Activated CD8-positive, alpha-beta T cell treated with anti-CD3 and anti-CD28 coated beads for 36 hours (primary cell): ENCODE measurements at regions not wholly inside any gene's neighbourhood (a gene's known extent, or its start where the extent isn't known, plus 50 kb on each side); places are given as distances from the start of the nearest gene placed in this dataset.

Experiments used
- ATAC-seq: fragments of 200-7000 bp; cut with Tn5 transposase; one replicate; pipeline ENCODE4 v1.10.0; 2021; ENCODE audit warnings: mild to moderate bottlenecking, moderate library complexity
- CTCF ChIA-PET: fragments of 350-600 bp; sonication (Branson Sonifier 250); formaldehyde crosslinking; loops from one replicate; lab custom pipeline; 2021; ENCODE audit warnings: antibody characterized with exemption; lab: Charles Lee
- POLR2A ChIA-PET: fragments of 350-600 bp; sonication (Branson Sonifier 250); formaldehyde crosslinking; loops from one replicate; lab custom pipeline; 2021; ENCODE audit warnings: antibody characterized with exemption; lab: Charles Lee
- DNase-seq: peaks from one replicate; pipeline ENCODE4 v3.0.0-alpha.2; 2020
- H3K27ac Mint-ChIP-seq: one replicate; pipeline ENCODE4 v1.8.0; 2021; ENCODE audit warnings: mild to moderate bottlenecking, mixed read lengths
- H3K27me3 Mint-ChIP-seq: one replicate; pipeline ENCODE4 v1.8.0; 2021; ENCODE audit warnings: mixed read lengths
- H3K36me3 Mint-ChIP-seq: one replicate; pipeline ENCODE4 v1.8.0; 2021; ENCODE audit warnings: low read depth, mixed read lengths
- H3K4me1 Mint-ChIP-seq: one replicate; pipeline ENCODE4 v1.8.0; 2021; ENCODE audit warnings: low read depth, mixed read lengths
- H3K4me3 Mint-ChIP-seq: one replicate; pipeline ENCODE4 v1.8.0; 2021; ENCODE audit warnings: mild to moderate bottlenecking, moderate library complexity, mixed read lengths
- H3K9me3 Mint-ChIP-seq: one replicate; pipeline ENCODE4 v1.8.0; 2021; ENCODE audit warnings: mixed read lengths
- CTCF ChIP-seq: fragments of 200-600 bp; IDR thresholded peaks from one replicate; pipeline ENCODE4 v1.8.0; 2022; ENCODE audit warnings: antibody characterized with exemption, mild to moderate bottlenecking
- intact Hi-C: fragments of 100-400 bp; cut with micrococcal nuclease; formaldehyde crosslinking; loops from one replicate; pipeline ENCODE4 v1.10.0; 2022

GRCh38 chr4:179544496-179544895 is 2102.3 kb upstream of the AGA start:
- ChIA-PET POLR2A (no interaction called here), CTCF (no interaction called here)
- no peak overlapping the region for H3K4me3 Mint-ChIP-seq
- H3K9me3 Mint-ChIP-seq: peaks cover 16% of the 10 kb centered on the region
- no peaks in the 10 kb centered on the region for H3K36me3 Mint-ChIP-seq
- H3K4me1 Mint-ChIP-seq: no peaks in the 10 kb centered on the region
- no peak overlapping the region for H3K27ac Mint-ChIP-seq
- no peak for TF ChIP-seq CTCF
- no peak for DNase-seq
- intact Hi-C loops: no loop called here
- ATAC-seq: no peak
- H3K27me3 Mint-ChIP-seq: no peaks in the 10 kb centered on the region

GRCh38 chr4:179552131-179552530 is 2109.9 kb upstream of the AGA start:
- TF ChIP-seq CTCF: no peak
- ChIA-PET POLR2A (no interaction called here), CTCF (no interaction called here)
- no peaks in the 10 kb centered on the region for H3K27me3 Mint-ChIP-seq
- H3K36me3 Mint-ChIP-seq: no peaks in the 10 kb centered on the region
- intact Hi-C loops: no loop called here
- ATAC-seq (no peak), DNase-seq (no peak)
- H3K4me3 Mint-ChIP-seq: no peak overlapping the region
- no peak overlapping the region for H3K27ac Mint-ChIP-seq
- no peaks in the 10 kb centered on the region for H3K4me1 Mint-ChIP-seq
- H3K9me3 Mint-ChIP-seq: peaks cover 11% of the 10 kb centered on the region

- no peak for TF ChIP-seq CTCF
- peaks cover 8% of the 10 kb centered on the region for H3K9me3 Mint-ChIP-seq
- no peaks in the 10 kb centered on the region for H3K4me1 Mint-ChIP-seq
- no peaks in the 10 kb centered on the region for H3K36me3 Mint-ChIP-seq
- intact Hi-C loops: no loop called here
- no peaks in the 10 kb centered on the region for H3K27me3 Mint-ChIP-seq
- CTCF ChIA-PET: no interaction called here
- POLR2A ChIA-PET: no interaction called here
- H3K4me3 Mint-ChIP-seq: no peak overlapping the region
- ATAC-seq: no peak
- DNase-seq: no peak
- H3K27ac Mint-ChIP-seq: no peak overlapping the region
These were observed 2121.5 kb upstream of the AGA start for GRCh38 chr4:179563741-179564140.

- CTCF ChIA-PET: no interaction called here
- intact Hi-C loops: no loop called here
- TF ChIP-seq CTCF: no peak
- DNase-seq (no peak), ATAC-seq (no peak)
- POLR2A ChIA-PET: no interaction called here
- no peaks in the 10 kb centered on the region for H3K4me1 Mint-ChIP-seq
- no peaks in the 10 kb centered on the region for H3K27me3 Mint-ChIP-seq
- H3K9me3 Mint-ChIP-seq: peaks cover 11% of the 10 kb centered on the region
- no peak overlapping the region for H3K4me3 Mint-ChIP-seq
- no peaks in the 10 kb centered on the region for H3K36me3 Mint-ChIP-seq
- no peak overlapping the region for H3K27ac Mint-ChIP-seq
These were observed 2127.3 kb upstream of the AGA start for GRCh38 chr4:179569549-179569948.

- no peak for TF ChIP-seq CTCF
- Mint-ChIP-seq H3K9me3 (peaks cover 4% of the 10 kb centered on the region), H3K4me3 (no peak overlapping the region), H3K4me1 (no peaks in the 10 kb centered on the region), H3K36me3 (no peaks in the 10 kb centered on the region), H3K27me3 (no peaks in the 10 kb centered on the region), H3K27ac (no peak overlapping the region)
- POLR2A ChIA-PET: no interaction called here
- CTCF ChIA-PET: no interaction called here
- ATAC-seq: no peak
- DNase-seq: no peak
- intact Hi-C loops: no loop called here
These were observed 2140.1 kb upstream of the AGA start for GRCh38 chr4:179582164-179582905.
